PC-9 (cell line): ENCODE measurements at regions not wholly inside any gene's neighbourhood (a gene's known extent, or its start where the extent isn't known, plus 50 kb on each side); places are given as distances from the start of the nearest gene placed in this dataset.
"Not testable (repeated sequence)": the region's sequence is repeated elsewhere in the genome, so short reads cannot be mapped to it uniquely, and the experiment has no call there.

Source experiments
- BruUV-seq: library from RNA; stranded (reverse); fragments of 400-500 nt; replicated peaks from 2 replicates; lab custom pipeline; 2021; lab: Mats Ljungman, UMichigan
- CTCF ChIA-PET: fragments of 300-600 bp; sonication (Branson Sonifier 250); formaldehyde crosslinking; loops from one replicate; lab custom pipeline; 2022; ENCODE audit warnings: antibody characterized with exemption; lab: Charles Lee
- POLR2A ChIA-PET: fragments of 300-600 bp; sonication (Branson Sonifier 250); formaldehyde crosslinking; loops from one replicate; lab custom pipeline; 2022; ENCODE audit warnings: antibody characterized with exemption; ENCODE audit not compliant: unreplicated experiment; lab: Charles Lee
- DNase-seq, 2 experiments: peaks; one replicate each; pipeline versions ENCODE4 v3.0.0 to v3.0.0-alpha.2; 2015 to 2022; ENCODE audit warnings: mixed read lengths in 1 of 2
- H2AFZ ChIP-seq: fragments of 200-600 bp; sonication (generic); 2 replicates; pipeline ENCODE4 v1.8.1; 2017; ENCODE audit warnings: antibody characterized with exemption
- H3F3A ChIP-seq: fragments of 200-600 bp; sonication (generic); 2 replicates; pipeline ENCODE4 v1.8.1; 2017; ENCODE audit warnings: antibody characterized with exemption, mild to moderate bottlenecking, low read depth; ENCODE audit not compliant: insufficient read depth
- H3K27ac ChIP-seq: fragments of 200-600 bp; sonication (generic); 2 replicates; pipeline ENCODE4 v1.6.1; 2016; ENCODE audit warnings: mixed run types
- H3K27me3 ChIP-seq: fragments of 200-600 bp; sonication (generic); 2 replicates; pipeline ENCODE4 v1.6.1; 2016; ENCODE audit warnings: low read depth, mixed run types; ENCODE audit not compliant: insufficient read depth
- H3K36me3 ChIP-seq: fragments of 200-600 bp; sonication (generic); 2 replicates; pipeline ENCODE4 v1.6.1; 2016; ENCODE audit warnings: low read depth, mixed run types
- H3K4me1 ChIP-seq: fragments of 200-600 bp; sonication (generic); replicated peaks from 2 replicates; pipeline ENCODE4 v1.6.1; 2016; ENCODE audit warnings: mixed run types; ENCODE audit not compliant: insufficient read depth
- H3K4me2 ChIP-seq: fragments of 200-600 bp; sonication (generic); 2 replicates; pipeline ENCODE4 v1.6.1; 2017; ENCODE audit warnings: mixed run types
- H3K4me3 ChIP-seq: fragments of 200-600 bp; sonication (generic); 2 replicates; pipeline ENCODE4 v1.6.1; 2016; ENCODE audit warnings: mixed run types
- H3K79me2 ChIP-seq: fragments of 200-600 bp; sonication (generic); 2 replicates; pipeline ENCODE4 v1.6.1; 2017; ENCODE audit warnings: low read depth, mixed run types
- H3K9me2 ChIP-seq: fragments of 200-600 bp; sonication (generic); 2 replicates; pipeline ENCODE4 v1.8.1; 2017; ENCODE audit warnings: mild to moderate bottlenecking; ENCODE audit not compliant: insufficient read depth
- H3K9me3 ChIP-seq: fragments of 200-600 bp; sonication (generic); 2 replicates; pipeline ENCODE4 v1.8.1; 2016; ENCODE audit warnings: low read depth; ENCODE audit not compliant: insufficient read depth
- H4K20me1 ChIP-seq: fragments of 200-600 bp; sonication (generic); 2 replicates; pipeline ENCODE4 v1.8.1; 2017; ENCODE audit not compliant: insufficient read depth
- CTCF ChIP-seq: fragments of 200-600 bp; sonication (generic); conservative IDR thresholded peaks from 2 replicates; pipeline ENCODE4 v1.6.1; 2017; ENCODE audit warnings: mixed run types, antibody characterized with exemption, mild to moderate bottlenecking, moderate library complexity
- EZH2 ChIP-seq: fragments of 200-600 bp; sonication (generic); IDR thresholded peaks from 2 replicates; pipeline ENCODE4 v1.8.0; 2017; ENCODE audit warnings: antibody characterized with exemption, low read depth
- intact Hi-C: fragments of 100-400 bp; cut with micrococcal nuclease; formaldehyde crosslinking; loops from one replicate; pipeline ENCODE4 v1.10.0; 2022; ENCODE audit not compliant: unreplicated experiment

- H3F3A ChIP-seq: no peaks in the 10 kb centered on the region
- H3K4me3 ChIP-seq: no peak overlapping the region
- H3K9me2 ChIP-seq: no peaks in the 10 kb centered on the region
- no peak for DNase-seq
- ChIA-PET CTCF (no interaction called here), POLR2A (no interaction called here)
- no peaks in the 10 kb centered on the region for H3K79me2 ChIP-seq
- intact Hi-C loops: no loop called here
- H3K27me3 ChIP-seq: peaks cover 8% of the 10 kb centered on the region; the same call in 1 of the 2 replicates
- H3K36me3 ChIP-seq: no peaks in the 10 kb centered on the region
- H3K4me1 ChIP-seq: no peaks in the 10 kb centered on the region
- no TSS peak for BruUV-seq
- no peak overlapping the region for H2AFZ ChIP-seq
- TF ChIP-seq CTCF: no peak
- no peak for TF ChIP-seq EZH2
- H3K4me2 ChIP-seq: no peak overlapping the region
- H3K9me3 ChIP-seq: no peaks in the 10 kb centered on the region
- no peak overlapping the region for H3K27ac ChIP-seq
- H4K20me1 ChIP-seq: no peaks in the 10 kb centered on the region
Measured at GRCh38 chr4:9679704-9680478, 101.5 kb upstream of the DRD5 start.

GRCh38 chr4:9683174-9683573 is 98.3 kb upstream of the DRD5 start:
- H4K20me1 ChIP-seq, intact Hi-C loops, DNase-seq, H3K4me2 ChIP-seq, H3K4me3 ChIP-seq, H3K4me1 ChIP-seq, CTCF ChIA-PET, POLR2A ChIA-PET, BruUV-seq, H3K9me3 ChIP-seq, H3K36me3 ChIP-seq, H3K9me2 ChIP-seq, H3F3A ChIP-seq, H3K27ac ChIP-seq, H3K79me2 ChIP-seq, H2AFZ ChIP-seq: not testable (repeated sequence)
- H3K27me3 ChIP-seq: peaks cover 12% of the 10 kb centered on the region; the same call in 1 of the 2 replicates

- CTCF ChIA-PET: not testable (repeated sequence)
Measured at GRCh38 chr4:9685016-9685415, 96.4 kb upstream of the DRD5 start.

GRCh38 chr4:9685692-9686091 is 95.7 kb upstream of the DRD5 start:
- ChIA-PET CTCF (no interaction called here), POLR2A (no interaction called here)
- Histone ChIP-seq H3K4me3 (no peak overlapping the region), H3F3A (no peaks in the 10 kb centered on the region), H4K20me1 (no peaks in the 10 kb centered on the region), H3K27ac (no peak overlapping the region), H3K4me2 (no peak overlapping the region), H3K9me3 (no peaks in the 10 kb centered on the region), H2AFZ (no peak overlapping the region), H3K9me2 (no peaks in the 10 kb centered on the region), H3K79me2 (no peaks in the 10 kb centered on the region), H3K4me1 (no peaks in the 10 kb centered on the region), H3K27me3 (peaks cover 6% of the 10 kb centered on the region; the same call in 1 of the 2 replicates), H3K36me3 (no peaks in the 10 kb centered on the region)
- TF ChIP-seq CTCF (no peak), EZH2 (no peak)
- BruUV-seq: no TSS peak
- intact Hi-C loops: no loop called here
- DNase-seq: no peak

More at GRCh38 chr4:9685016-9685415, 96.4 kb upstream of the DRD5 start:
- H3K9me3 ChIP-seq, H3K36me3 ChIP-seq, DNase-seq, H3K27me3 ChIP-seq, POLR2A ChIA-PET, H3K4me2 ChIP-seq, BruUV-seq, H3F3A ChIP-seq, H4K20me1 ChIP-seq, H3K27ac ChIP-seq, H2AFZ ChIP-seq, H3K9me2 ChIP-seq, H3K79me2 ChIP-seq, intact Hi-C loops, H3K4me3 ChIP-seq, H3K4me1 ChIP-seq: not testable (repeated sequence)

GRCh38 chr4:9690636-9691237 is 90.7 kb upstream of the DRD5 start:
- BruUV-seq, H2AFZ ChIP-seq, H3K27me3 ChIP-seq, H3K36me3 ChIP-seq, H3K9me2 ChIP-seq, H3K4me3 ChIP-seq, H3K27ac ChIP-seq, H3F3A ChIP-seq, H3K4me1 ChIP-seq, intact Hi-C loops, H3K4me2 ChIP-seq, H4K20me1 ChIP-seq, CTCF ChIA-PET, H3K9me3 ChIP-seq, POLR2A ChIA-PET, DNase-seq, H3K79me2 ChIP-seq: not testable (repeated sequence)
